HTR-8/SVneo (cell line): ENCODE measurements at regions not wholly inside any gene's neighbourhood (a gene's known extent, or its start where the extent isn't known, plus 50 kb on each side); places are given as distances from the start of the nearest gene placed in this dataset.

Experiments
- DNase-seq: peaks from one replicate; pipeline ENCODE4 v3.0.0; 2011; ENCODE audit warnings: low spot score, mixed read lengths; ENCODE audit not compliant: insufficient read length
- FAIRE-seq: peaks from 2 replicates; lab custom pipeline; 2011; peaks lifted over from hg19 to GRCh38; lab: Jason Lieb, UNC

- FAIRE-seq (peak; percentile 74), DNase-seq (no peak)
These were observed 65.1 kb downstream of the SLC4A3 start for GRCh38 chr2:219692521-219692920.

GRCh38 chr2:219695145-219695709 is 67.8 kb downstream of the SLC4A3 start:
- no peak for DNase-seq
- FAIRE-seq = peak; percentile 40

GRCh38 chr2:219697811-219698747 is 70.6 kb downstream of the SLC4A3 start:
- no peak for FAIRE-seq

GRCh38 chr2:219698748-219699439 is 71.5 kb downstream of the SLC4A3 start:
- FAIRE-seq (no peak), DNase-seq (no peak)

More at GRCh38 chr2:219697811-219698747, 70.6 kb downstream of the SLC4A3 start:
- no peak for DNase-seq

- FAIRE-seq (no peak), DNase-seq (no peak)
These were observed 72.0 kb downstream of the SLC4A3 start for GRCh38 chr2:219699440-219699821.

- DNase-seq (no peak), FAIRE-seq (peak; percentile 9)
These were observed 74.6 kb downstream of the SLC4A3 start for GRCh38 chr2:219701847-219702634.

GRCh38 chr2:219702796-219703545 is 75.5 kb downstream of the SLC4A3 start:
- FAIRE-seq = peak; percentile 20
- peak; percentile 69 for DNase-seq

- FAIRE-seq (no peak), DNase-seq (no peak)
These were observed 77.4 kb downstream of the SLC4A3 start for GRCh38 chr2:219704878-219705277.

GRCh38 chr2:219706823-219707281 is 79.4 kb downstream of the SLC4A3 start:
- DNase-seq (peak; percentile 58), FAIRE-seq (peak; percentile 88)

GRCh38 chr2:219707496-219708285 is 80.3 kb downstream of the SLC4A3 start:
- FAIRE-seq (peak; percentile 68), DNase-seq (peak; percentile 54)

GRCh38 chr2:219709331-219709761 is 81.9 kb downstream of the SLC4A3 start:
- FAIRE-seq = no peak
- DNase-seq = no peak

- FAIRE-seq = no peak
These were observed 85.7 kb downstream of the SLC4A3 start for GRCh38 chr2:219713110-219713509.

GRCh38 chr2:219714681-219715400 is 87.4 kb downstream of the SLC4A3 start:
- FAIRE-seq (no peak), DNase-seq (no peak)

More at GRCh38 chr2:219713110-219713509, 85.7 kb downstream of the SLC4A3 start:
- DNase-seq = no peak

- DNase-seq (no peak), FAIRE-seq (no peak)
These were observed 90.6 kb downstream of the SLC4A3 start for GRCh38 chr2:219718066-219718465.

GRCh38 chr2:219719521-219719920 is 92.1 kb downstream of the SLC4A3 start:
- DNase-seq = no peak
- no peak for FAIRE-seq

- FAIRE-seq (no peak), DNase-seq (no peak)
These were observed 93.5 kb downstream of the SLC4A3 start for GRCh38 chr2:219720956-219721355.

GRCh38 chr2:219722276-219722879 is 94.9 kb downstream of the SLC4A3 start:
- FAIRE-seq = no peak
- no peak for DNase-seq
